ENCODE measurements at regions not wholly inside any gene's neighbourhood (a gene's known extent, or its start where the extent isn't known, plus 50 kb on each side); places are given as distances from the start of the nearest gene placed in this dataset.

- H3K4me1 ChIP-seq (ENCODE audit: low read length) = no peaks in the 10 kb centered on the region
- no peak overlapping the region for H3K4me3 ChIP-seq (ENCODE audit: low read length)
- H2AFZ ChIP-seq (ENCODE audit: low read depth, low read length) = no peak overlapping the region
- TF ChIP-seq CTCF (IDR thresholded peaks at IDR 0.05; ENCODE audit: low read depth, low read length) = no peak
- no peak for TF ChIP-seq EZH2phosphoT487 (IDR thresholded peaks at IDR 0.05; ENCODE audit: low read depth)
- no peak overlapping the region for H3K9ac ChIP-seq (ENCODE audit: low read length)
- H3K27ac ChIP-seq (ENCODE audit: low read length) = no peak overlapping the region
- H3K36me3 ChIP-seq (replicated peaks; ENCODE audit: low read depth, low read length) = no peaks in the 10 kb centered on the region
- peaks cover 31% of the 10 kb centered on the region for H3K27me3 ChIP-seq (ENCODE audit: low read depth, low read length)
- H3K79me2 ChIP-seq (ENCODE audit: low read length) = no peaks in the 10 kb centered on the region
- H3K4me2 ChIP-seq (ENCODE audit: low read length) = no peak overlapping the region
- no peaks in the 10 kb centered on the region for H4K20me1 ChIP-seq (ENCODE audit: insufficient read depth, low read length)
- no peaks in the 10 kb centered on the region for H3K9me3 ChIP-seq (ENCODE audit: insufficient read depth, low read length)
These were observed 93.0 kb downstream of the UTP18 start for GRCh38 chr17:51353296-51353695.

- Histone ChIP-seq H3K4me3 (ENCODE audit: low read length) (no peak overlapping the region), H4K20me1 (ENCODE audit: insufficient read depth, low read length) (no peaks in the 10 kb centered on the region), H3K4me2 (ENCODE audit: low read length) (no peak overlapping the region), H3K4me1 (ENCODE audit: low read length) (no peaks in the 10 kb centered on the region), H3K27ac (ENCODE audit: low read length) (no peak overlapping the region), H3K9ac (ENCODE audit: low read length) (no peak overlapping the region), H2AFZ (ENCODE audit: low read depth, low read length) (no peak overlapping the region), H3K27me3 (ENCODE audit: low read depth, low read length) (peaks cover 15% of the 10 kb centered on the region; the same call in 1 of the 2 replicates), H3K36me3 (replicated peaks; ENCODE audit: low read depth, low read length) (no peaks in the 10 kb centered on the region), H3K79me2 (ENCODE audit: low read length) (no peaks in the 10 kb centered on the region), H3K9me3 (ENCODE audit: insufficient read depth, low read length) (no peaks in the 10 kb centered on the region)
- TF ChIP-seq CTCF (IDR thresholded peaks at IDR 0.05; ENCODE audit: low read depth, low read length) (no peak), EZH2phosphoT487 (IDR thresholded peaks at IDR 0.05; ENCODE audit: low read depth) (no peak)
These were observed 94.6 kb downstream of the UTP18 start for GRCh38 chr17:51354936-51355335.

GRCh38 chr17:51355441-51356410 lies 95.4 kb downstream of the UTP18 start:
- Histone ChIP-seq H2AFZ (ENCODE audit: low read depth, low read length) (no peak overlapping the region), H3K4me1 (ENCODE audit: low read length) (no peaks in the 10 kb centered on the region), H3K9ac (ENCODE audit: low read length) (no peak overlapping the region), H3K9me3 (ENCODE audit: insufficient read depth, low read length) (no peaks in the 10 kb centered on the region), H4K20me1 (ENCODE audit: insufficient read depth, low read length) (no peaks in the 10 kb centered on the region), H3K36me3 (replicated peaks; ENCODE audit: low read depth, low read length) (no peaks in the 10 kb centered on the region), H3K79me2 (ENCODE audit: low read length) (no peaks in the 10 kb centered on the region), H3K27ac (ENCODE audit: low read length) (no peak overlapping the region), H3K4me3 (ENCODE audit: low read length) (no peak overlapping the region), H3K27me3 (ENCODE audit: low read depth, low read length) (peaks cover 8% of the 10 kb centered on the region; the same call in 1 of the 2 replicates), H3K4me2 (ENCODE audit: low read length) (no peak overlapping the region)
- TF ChIP-seq CTCF (IDR thresholded peaks at IDR 0.05; ENCODE audit: low read depth, low read length) (no peak), EZH2phosphoT487 (IDR thresholded peaks at IDR 0.05; ENCODE audit: low read depth) (no peak)

GRCh38 chr17:51359055-51359454 lies 98.7 kb downstream of the UTP18 start:
- no peaks in the 10 kb centered on the region for H3K36me3 ChIP-seq (replicated peaks; ENCODE audit: low read depth, low read length)

More at GRCh38 chr17:51359055-51359454, 98.7 kb downstream of the UTP18 start:
- Histone ChIP-seq H3K27me3 (ENCODE audit: low read depth, low read length) (peaks cover 13% of the 10 kb centered on the region; the same call in 1 of the 2 replicates), H3K4me2 (ENCODE audit: low read length) (no peak overlapping the region), H3K9me3 (ENCODE audit: insufficient read depth, low read length) (no peaks in the 10 kb centered on the region), H3K4me3 (ENCODE audit: low read length) (no peak overlapping the region), H3K9ac (ENCODE audit: low read length) (no peak overlapping the region), H3K79me2 (ENCODE audit: low read length) (no peaks in the 10 kb centered on the region), H2AFZ (ENCODE audit: low read depth, low read length) (no peak overlapping the region), H4K20me1 (ENCODE audit: insufficient read depth, low read length) (no peaks in the 10 kb centered on the region), H3K27ac (ENCODE audit: low read length) (no peak overlapping the region), H3K4me1 (ENCODE audit: low read length) (no peaks in the 10 kb centered on the region)
- TF ChIP-seq CTCF (IDR thresholded peaks at IDR 0.05; ENCODE audit: low read depth, low read length) (no peak), EZH2phosphoT487 (IDR thresholded peaks at IDR 0.05; ENCODE audit: low read depth) (no peak)
